Esophagus squamous epithelium (tissue), 5 donors: ENCODE measurements at regions not wholly inside any gene's neighbourhood (a gene's known extent, or its start where the extent isn't known, plus 50 kb on each side); places are given as distances from the start of the nearest gene placed in this dataset.

Source experiments
- DNase-seq: peaks from one replicate; lab custom pipeline; 2025; lab: John Stamatoyannopoulos, UW
- H3K27ac ChIP-seq, 4 donors: fragments of 200-600 bp; sonication (generic); one replicate each; pipeline ENCODE4 v1.5.1; 2016 to 2019; ENCODE audit warnings: mild to moderate bottlenecking in 1 of 4
- H3K27me3 ChIP-seq, 4 donors: fragments of 200-600 bp; sonication (generic); 1 replicate in 3 of 4; 2 replicates in 1 of 4; pipeline versions ENCODE4 v1.5.1 to v1.6.0; 2017 to 2021; ENCODE audit warnings: antibody characterized with exemption in 1 of 4
- H3K36me3 ChIP-seq, 3 donors: fragments of 200-600 bp; sonication (generic); one replicate each; pipeline ENCODE4 v1.5.1; 2016 to 2019
- H3K4me1 ChIP-seq, 3 donors: fragments of 200-600 bp; sonication (generic); one replicate each; pipeline ENCODE4 v1.5.1; 2017 to 2019
- H3K4me3 ChIP-seq, 4 donors: fragments of 200-600 bp; sonication (generic); 1 replicate in 3 of 4; 2 replicates in 1 of 4; pipeline ENCODE4 v1.5.1; 2016 to 2019; ENCODE audit warnings: mild to moderate bottlenecking in 2 of 4, moderate library complexity in 1 of 4
- H3K9me3 ChIP-seq, 3 donors: fragments of 200-600 bp; sonication (generic); one replicate each; pipeline ENCODE4 v1.5.1; 2016 to 2019
- CTCF ChIP-seq, 6 experiments: fragments of 450-650 bp in 4 of 6; fragments of 200-600 bp in 2 of 6; sonication (generic) in 2 of 6; IDR thresholded peaks; one replicate each; pipeline ENCODE4 v1.5.1; 2016 to 2019; ENCODE audit warnings: antibody characterized with exemption in 6 of 6, mild to moderate bottlenecking in 4 of 6, moderate library complexity in 4 of 6
- POLR2A ChIP-seq, 4 donors: fragments of 450-650 bp; IDR thresholded peaks; one replicate each; pipeline ENCODE4 v1.6.1; 2017; ENCODE audit warnings: antibody characterized with exemption in 4 of 4, mild to moderate bottlenecking in 4 of 4, moderate library complexity in 3 of 4
- WGBS, 2 donors: methylation state at CpG; one replicate each; pipeline ENCODE4 v1.1.5; 2018; 5-methylcytosine and 5-hydroxymethylcytosine counted together
- intact Hi-C: fragments of 100-400 bp; cut with DNase I; formaldehyde crosslinking; loops from one replicate; pipeline ENCODE4 v1.15.0; 2022
- donor health status: DM: yes; HTN: yes; CAD: no.

DNA sequence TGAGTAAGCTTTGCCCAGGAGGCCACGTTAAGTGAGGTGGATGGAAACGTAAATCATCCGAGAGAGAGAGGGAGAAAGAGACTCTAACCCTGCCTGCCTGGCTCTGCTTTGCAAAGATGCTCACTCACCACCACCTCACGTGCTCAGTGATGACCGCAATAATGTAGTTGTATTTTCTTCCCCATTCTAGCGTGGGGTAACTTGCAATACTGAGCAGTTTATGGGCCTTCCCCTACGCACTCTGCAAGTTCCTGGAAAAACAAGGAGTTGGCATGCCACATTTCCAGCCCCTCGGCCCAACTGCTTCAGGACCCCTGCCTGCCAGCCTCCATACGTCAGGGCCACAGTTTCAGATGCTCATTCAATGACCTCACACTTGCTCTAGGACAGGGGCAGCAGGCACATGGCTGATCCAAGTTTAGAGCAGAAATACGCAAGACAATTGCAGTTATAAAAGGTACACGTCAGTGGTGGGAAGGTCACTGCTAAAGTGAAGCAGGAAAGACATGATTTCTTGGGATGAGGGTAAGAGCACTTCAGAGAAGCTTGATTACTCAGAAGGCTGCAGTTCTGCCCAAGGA lies 112.5 kb upstream of the RAB4A start:
- Histone ChIP-seq H3K9me3 (no peaks in the 10 kb centered on the region), H3K27ac (peak overlapping the region in 1 of 4 donors; percentile 49), H3K4me3 (no peak overlapping the region), H3K4me1 (peaks cover 0 to 15% (median 2%) of the 10 kb centered on the region in 3 donors), H3K36me3 (no peaks in the 10 kb centered on the region), H3K27me3 (no peaks in the 10 kb centered on the region)
- WGBS, 2 donors = 75 to 92% methylated on average over 8 to 11 of the region's 11 CpGs
- DNase-seq = no peak
- intact Hi-C loops = loop anchor here (10.0 kb wide), 1 partner anchor 424 kb away; the partner anchor contains the start of gene RHOU
- TF ChIP-seq CTCF (IDR thresholded peaks at IDR 0.05) = no peak
- no peak for TF ChIP-seq POLR2A (IDR thresholded peaks at IDR 0.05)

DNA sequence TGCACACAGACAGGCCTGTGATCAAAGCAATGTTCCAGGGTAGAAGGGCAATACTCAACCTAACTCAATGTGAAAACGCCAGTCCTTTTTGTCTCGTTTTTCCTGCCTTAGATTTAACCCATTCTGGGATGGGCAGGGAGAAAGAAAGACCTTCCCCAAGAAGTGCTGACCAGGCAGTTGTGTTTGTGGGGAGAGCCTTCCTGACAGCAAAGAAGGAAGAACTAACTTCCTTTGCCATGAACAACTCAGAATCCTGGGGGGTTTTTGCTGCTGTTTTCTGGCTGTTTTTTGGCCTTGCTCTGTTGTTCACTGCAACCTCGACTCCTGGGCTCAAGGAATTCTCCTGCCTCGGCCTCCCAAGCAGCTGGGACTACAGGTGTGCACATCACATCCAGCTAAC lies 112.0 kb upstream of the RAB4A start:
- WGBS, 2 donors = 58 to 59% methylated on average over 3 to 4 of the region's 4 CpGs
- Histone ChIP-seq H3K4me1 (peaks cover 0 to 15% (median 2%) of the 10 kb centered on the region in 3 donors), H3K4me3 (no peak overlapping the region), H3K27ac (peak overlapping the region in 1 of 4 donors; percentile 49), H3K36me3 (no peaks in the 10 kb centered on the region), H3K27me3 (no peaks in the 10 kb centered on the region), H3K9me3 (no peaks in the 10 kb centered on the region)
- no peak for TF ChIP-seq POLR2A (IDR thresholded peaks at IDR 0.05)
- TF ChIP-seq CTCF (IDR thresholded peaks at IDR 0.05) = no peak
- intact Hi-C loops = loop anchor here (10.0 kb wide), 1 partner anchor 424 kb away; the partner anchor contains the start of gene RHOU
- no peak for DNase-seq

GRCh38 chr1:229159668-229160544 lies 111.0 kb upstream of the RAB4A start:
- no peak for DNase-seq
- peaks cover 1 to 21% (median 4%) of the 10 kb centered on the region in 3 donors for H3K4me1 ChIP-seq
- H3K27me3 ChIP-seq = no peaks in the 10 kb centered on the region
- no peak overlapping the region for H3K4me3 ChIP-seq
- 69 to 76% methylated on average over 6 to 7 of the region's 8 CpGs for WGBS, 2 donors
- TF ChIP-seq POLR2A (IDR thresholded peaks at IDR 0.05) (no peak), CTCF (IDR thresholded peaks at IDR 0.05) (no peak)
- no peaks in the 10 kb centered on the region for H3K36me3 ChIP-seq
- intact Hi-C loops = loop anchor here (10.0 kb wide), 1 partner anchor 425 kb away; the partner anchor contains the start of gene RHOU
- H3K9me3 ChIP-seq = no peaks in the 10 kb centered on the region
- H3K27ac ChIP-seq = no peak overlapping the region

DNA sequence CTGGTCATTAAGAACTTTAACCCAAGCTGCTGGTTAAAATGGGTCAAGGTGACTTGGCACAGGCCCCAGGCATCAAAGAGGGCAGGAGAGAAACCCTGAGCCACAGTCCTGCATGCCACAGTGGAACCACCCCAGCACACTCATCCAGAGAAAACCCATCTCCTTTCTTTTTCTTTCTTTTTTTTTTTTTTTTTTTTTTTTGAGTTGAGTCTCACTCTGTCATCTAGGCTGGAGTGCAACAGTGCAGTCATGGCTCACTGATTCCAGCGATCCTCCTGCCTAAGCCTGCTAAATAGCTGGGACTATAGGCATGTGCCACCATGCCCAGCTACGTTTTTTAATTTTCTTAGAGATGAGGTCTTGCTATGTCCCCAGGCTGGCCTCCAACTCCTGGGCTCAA lies 109.2 kb upstream of the RAB4A start:
- WGBS, 2 donors = 40 to 57% methylated on average over 2 of the region's 2 CpGs
- no peak for DNase-seq
- no peak overlapping the region for H3K27ac ChIP-seq

More for the DNA sequence above, 109.2 kb upstream of the RAB4A start:
- no peaks in the 10 kb centered on the region for H3K36me3 ChIP-seq
- H3K9me3 ChIP-seq = no peaks in the 10 kb centered on the region
- TF ChIP-seq POLR2A (IDR thresholded peaks at IDR 0.05) (no peak), CTCF (IDR thresholded peaks at IDR 0.05) (no peak)
- no peaks in the 10 kb centered on the region for H3K27me3 ChIP-seq
- intact Hi-C loops = no loop called here
- H3K4me3 ChIP-seq = no peak overlapping the region
- H3K4me1 ChIP-seq = peaks cover 5 to 31% (median 7%) of the 10 kb centered on the region in 3 donors
